Stimulated activated CD4-positive, alpha-beta T cell treated with anti-CD3 and anti-CD28 coated beads, Interleukin-12 subunit alpha, Interleukin-12 subunit beta, amount 100 ng/mL, for 48 hours (primary cell): ENCODE measurements at regions not wholly inside any gene's neighbourhood (a gene's known extent, or its start where the extent isn't known, plus 50 kb on each side); places are given as distances from the start of the nearest gene placed in this dataset.

ENCODE experiments used
- DNase-seq, 3 donors: peaks; one replicate each; pipeline ENCODE4 v3.0.0-alpha.2; 2020; ENCODE audit warnings: low read depth in 2 of 3, low spot score in 1 of 3

DNA sequence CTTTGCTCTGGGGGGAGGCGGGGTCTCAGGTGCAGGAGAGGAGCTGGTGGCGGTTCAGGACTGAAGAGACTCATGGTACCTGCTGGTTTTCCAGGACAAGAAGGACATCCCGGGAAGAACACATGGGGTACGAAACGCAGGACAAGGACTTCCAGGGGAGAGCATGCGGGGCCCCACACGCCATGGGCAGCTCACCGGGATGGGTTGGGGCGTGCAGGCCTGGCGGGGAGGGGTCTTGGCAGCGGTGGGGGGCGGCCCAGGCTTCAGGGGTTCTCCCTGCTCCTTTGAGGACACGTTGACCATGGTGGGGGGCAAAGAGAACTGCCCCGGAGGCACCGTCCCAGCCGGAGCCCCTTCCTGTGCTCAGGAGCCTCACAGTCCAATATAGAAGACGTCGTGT is 673.2 kb downstream of the BRD1 start:
- no peak for DNase-seq

GRCh38 chr22:49153921-49154320 is 673.8 kb downstream of the BRD1 start:
- DNase-seq, result no peak

DNA sequence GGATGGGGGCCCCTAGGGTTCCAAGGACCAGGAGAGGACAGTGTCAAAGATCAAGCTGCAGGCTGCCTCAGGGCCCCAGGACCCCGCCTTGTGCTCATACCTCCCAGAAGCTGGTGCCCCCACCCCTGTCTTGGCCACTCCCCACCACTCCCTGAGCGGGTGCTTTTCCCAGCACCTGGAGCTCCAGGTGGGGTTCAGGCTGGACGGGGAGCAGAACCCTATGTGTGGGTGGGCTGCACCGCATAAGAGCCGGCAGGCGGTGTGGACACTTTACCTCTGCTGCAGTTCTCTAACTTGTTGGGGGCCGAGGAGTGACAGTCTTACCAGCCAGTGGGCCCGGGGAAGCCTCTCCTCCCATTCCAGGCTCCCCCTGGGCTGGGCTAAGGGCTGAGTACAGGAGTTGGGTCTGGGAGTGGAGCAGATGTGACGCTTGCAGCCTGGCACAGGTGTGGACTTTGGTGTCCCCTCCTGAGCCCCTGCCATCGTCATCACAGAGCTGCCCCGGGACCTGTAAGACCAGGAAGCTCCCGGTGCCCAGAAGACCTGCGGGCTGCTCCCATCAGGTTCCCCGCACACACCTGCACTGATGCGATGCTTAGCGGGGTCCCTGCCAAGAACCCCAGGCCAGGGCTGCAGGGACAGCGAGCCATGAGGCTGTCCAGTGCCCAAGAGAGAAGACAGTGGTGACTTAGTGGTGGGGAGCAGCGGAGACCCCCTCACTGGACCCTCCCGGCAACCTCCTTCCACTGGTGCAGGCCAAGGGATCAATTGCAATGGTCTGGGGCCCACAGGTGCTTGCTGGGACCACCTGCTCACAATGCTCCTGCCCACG is 674.5 kb downstream of the BRD1 start:
- DNase-seq, result no peak

- no peak for DNase-seq
Observed at GRCh38 chr22:49152127-49152938, 675.3 kb downstream of the BRD1 start.

DNA sequence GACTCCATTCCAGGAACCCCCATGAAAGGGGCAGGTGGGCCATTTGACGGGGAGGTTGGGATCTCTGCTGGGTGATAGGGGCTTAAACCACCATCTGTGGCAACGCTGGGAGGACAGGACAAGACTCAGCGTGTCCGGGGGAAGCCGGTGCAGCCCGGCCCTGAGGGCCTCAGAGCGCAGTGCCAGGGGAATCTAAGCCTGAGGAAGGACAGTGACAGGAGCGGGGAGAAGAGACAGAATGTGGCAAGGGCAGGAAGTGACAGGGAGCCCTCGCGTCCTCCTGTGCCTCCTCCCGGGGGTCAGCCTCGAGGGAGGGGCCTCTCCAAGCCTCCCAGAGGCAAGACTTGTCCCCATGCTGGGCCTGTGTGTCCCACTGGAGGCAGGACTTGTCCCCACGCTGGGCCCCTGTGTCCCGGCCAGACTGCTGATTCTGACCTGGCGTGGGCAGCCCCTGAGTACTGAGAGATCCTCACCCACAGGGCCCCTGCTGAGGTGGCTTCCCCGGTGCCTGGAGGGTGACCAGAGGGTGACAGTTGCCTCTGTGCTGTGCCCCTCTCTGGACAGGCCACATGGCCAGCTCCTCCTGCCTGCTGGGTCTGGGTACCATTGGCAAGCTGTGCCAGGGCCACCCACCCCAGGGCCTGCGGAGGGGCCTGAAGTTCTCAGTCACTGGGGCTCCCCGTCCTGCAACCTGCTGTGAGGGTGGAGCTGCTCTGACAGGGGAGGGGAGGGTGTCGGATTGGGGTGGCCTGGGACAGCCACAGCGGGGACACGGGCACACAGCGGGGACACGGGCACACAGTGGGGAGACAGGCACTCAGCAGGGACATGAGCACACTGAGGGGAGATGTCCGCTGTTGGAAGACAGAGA is 676.2 kb downstream of the BRD1 start:
- DNase-seq, result no peak

GRCh38 chr22:49150801-49151221 is 676.9 kb downstream of the BRD1 start:
- no peak for DNase-seq

DNA sequence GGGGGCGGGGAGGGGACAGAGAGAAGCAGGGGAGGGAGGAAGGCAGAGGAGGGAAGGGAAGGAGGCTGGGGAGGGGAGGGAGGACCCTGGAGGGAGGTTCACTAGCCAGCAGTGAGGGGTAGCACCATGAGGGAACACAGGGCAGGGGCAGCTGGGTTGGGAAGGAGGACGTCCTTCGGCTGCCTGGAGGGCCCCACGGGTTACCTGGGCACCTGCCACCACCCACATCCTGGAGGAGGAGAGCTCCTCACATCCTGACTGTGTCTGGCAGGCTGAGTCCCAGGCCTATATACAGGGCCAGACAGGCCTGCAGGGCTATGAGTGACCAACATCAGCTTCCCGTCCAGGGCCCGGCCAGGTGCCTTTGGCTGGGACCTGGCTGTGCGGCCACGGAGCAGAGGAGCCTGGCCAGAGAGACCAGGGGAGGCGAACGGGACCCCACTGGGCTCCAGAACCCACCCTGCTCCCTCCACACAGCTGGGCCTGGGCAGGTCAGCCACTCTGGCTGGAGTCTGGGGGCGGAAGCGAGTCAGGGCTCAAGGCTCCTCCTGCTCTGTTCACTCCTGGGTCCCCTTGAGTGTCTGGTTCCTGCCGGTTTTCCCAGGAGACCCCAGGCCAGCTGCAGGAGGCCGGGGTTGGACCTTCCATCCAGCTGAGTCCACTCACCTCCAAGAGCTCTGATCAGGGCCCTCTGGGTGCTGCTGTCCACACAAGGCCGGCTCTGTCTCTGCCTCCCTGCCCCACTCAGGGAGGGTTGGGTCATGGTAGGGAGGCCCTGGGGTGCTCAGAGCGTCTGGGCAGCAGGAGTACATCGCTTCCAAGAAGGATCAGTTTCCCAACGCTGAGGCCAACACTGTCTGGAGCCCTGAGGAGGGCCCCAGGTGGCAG is 677.7 kb downstream of the BRD1 start:
- DNase-seq, result no peak

GRCh38 chr22:49148895-49149418 is 678.7 kb downstream of the BRD1 start:
- DNase-seq, result no peak

GRCh38 chr22:49147617-49148175 is 680.0 kb downstream of the BRD1 start:
- no peak for DNase-seq

DNA sequence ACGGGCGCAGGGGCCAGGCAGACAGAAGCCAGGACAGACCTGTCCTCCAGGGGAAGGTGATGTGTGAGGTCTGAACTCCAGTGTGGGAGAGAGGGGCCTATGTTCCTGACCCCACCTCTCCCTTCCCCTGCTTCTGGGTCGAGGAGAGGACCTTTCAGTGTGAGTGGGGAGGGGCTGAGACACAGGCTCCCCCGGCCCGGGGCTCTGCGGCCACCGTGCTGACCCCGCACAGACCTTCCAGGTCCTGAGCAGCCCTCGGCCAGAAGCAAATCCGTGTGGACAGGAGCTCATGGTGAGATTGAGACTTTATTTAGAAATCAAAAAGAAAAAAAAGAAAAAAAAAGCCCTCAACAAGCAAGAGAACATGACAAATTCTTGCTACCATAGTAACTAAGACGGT is 680.5 kb downstream of the BRD1 start:
- DNase-seq, result no peak

GRCh38 chr22:49146511-49146910 is 681.2 kb downstream of the BRD1 start:
- no peak for DNase-seq

- DNase-seq, result no peak
Observed at GRCh38 chr22:49143812-49144211, 683.9 kb downstream of the BRD1 start.

DNA sequence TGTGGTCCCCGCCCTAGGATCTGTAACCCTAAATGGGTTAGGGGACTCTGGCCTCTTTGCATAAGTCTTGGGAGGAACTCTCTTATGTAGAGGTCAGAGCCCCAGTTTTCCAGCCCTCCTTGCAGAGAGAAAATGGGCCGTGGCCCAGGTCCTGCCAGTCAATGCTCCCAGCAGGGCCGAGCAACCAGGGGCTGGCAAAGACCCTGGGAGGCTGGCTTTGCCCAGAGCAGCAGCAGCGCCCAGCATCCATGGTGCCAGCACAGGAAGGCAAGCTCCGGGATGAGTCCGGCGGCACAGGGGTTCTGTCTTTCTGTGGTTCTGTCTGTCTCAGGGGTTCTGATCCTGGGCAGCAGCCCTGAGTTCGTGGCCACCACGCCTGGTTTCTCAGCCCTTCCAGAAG is 684.8 kb downstream of the BRD1 start:
- no peak for DNase-seq

DNA sequence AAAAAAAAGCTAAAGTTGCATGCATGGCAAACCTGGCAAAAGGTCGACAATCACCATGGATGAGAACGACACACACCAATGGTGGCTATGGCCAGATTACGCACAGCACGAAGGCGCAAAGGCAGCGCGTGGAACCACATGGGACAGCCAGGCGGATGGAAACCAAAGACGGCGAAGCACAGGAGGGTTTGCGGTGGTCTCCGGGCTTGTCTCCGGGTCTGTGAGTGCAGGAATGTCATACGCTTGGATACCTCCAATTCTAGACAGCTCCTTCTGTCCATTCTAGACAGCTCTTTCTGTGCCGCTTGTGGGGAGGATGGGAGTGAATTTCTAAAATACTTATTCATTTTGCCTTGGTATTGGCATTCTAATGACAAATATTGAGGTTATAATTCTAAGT is 685.4 kb downstream of the BRD1 start:
- DNase-seq, result no peak

GRCh38 chr22:49141761-49142160 is 685.9 kb downstream of the BRD1 start:
- DNase-seq, result no peak

GRCh38 chr22:49140911-49141665 is 686.6 kb downstream of the BRD1 start:
- DNase-seq, result no peak

DNA sequence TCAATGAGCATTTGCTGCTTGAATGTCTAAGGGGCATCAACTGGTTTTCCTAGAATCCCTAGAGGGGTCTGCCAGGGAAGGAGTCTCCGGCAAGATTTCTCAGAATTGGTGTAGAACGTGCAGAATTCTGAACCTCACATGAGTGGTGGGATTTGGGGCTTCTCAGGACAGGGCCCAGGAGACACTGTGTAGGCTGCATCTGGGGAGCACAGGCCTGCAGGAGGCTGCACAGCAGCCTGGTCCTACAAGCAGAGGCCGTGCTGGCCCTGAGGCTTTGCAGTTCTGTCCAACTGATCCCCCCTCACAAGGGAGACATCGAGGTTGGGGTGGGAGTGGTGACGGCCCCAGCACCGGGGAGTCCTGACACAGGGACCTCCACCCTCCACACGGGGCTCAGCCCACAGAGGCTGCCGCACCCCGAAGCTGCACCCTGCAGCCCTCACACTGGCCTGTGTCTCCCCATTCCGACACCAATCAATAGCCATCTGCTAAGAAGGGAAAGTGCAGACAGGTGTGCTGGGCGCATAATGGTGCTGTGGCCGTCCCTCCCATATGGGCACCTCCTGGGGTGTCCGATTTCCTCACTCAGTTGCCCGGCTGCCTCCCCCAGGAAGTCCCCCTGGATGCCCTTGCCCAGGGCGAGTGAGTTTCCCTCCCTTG is 688.1 kb downstream of the BRD1 start:
- no peak for DNase-seq

DNA sequence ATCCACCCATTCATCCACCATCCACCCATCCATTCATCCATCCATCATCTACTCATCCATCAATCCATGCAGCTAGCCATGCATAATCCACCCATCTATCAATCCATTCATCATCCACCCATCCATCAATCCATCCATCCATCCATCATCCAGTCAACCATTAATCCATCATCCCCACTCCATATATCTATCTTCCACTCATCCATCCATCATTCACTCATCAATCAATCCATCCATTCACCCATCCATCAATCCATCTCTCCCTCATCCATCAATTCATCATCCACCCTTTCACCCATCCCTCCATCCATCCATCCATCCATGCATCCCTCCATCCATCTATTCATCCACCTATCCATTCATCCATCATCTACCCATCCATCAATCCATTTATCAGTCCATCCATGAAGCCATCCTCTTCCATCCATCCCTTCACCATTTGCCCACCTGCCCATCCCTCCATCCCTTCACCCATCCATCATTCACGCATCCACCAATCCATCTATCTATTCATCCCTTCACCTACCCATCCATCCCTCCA is 689.4 kb downstream of the BRD1 start:
- no peak for DNase-seq
